ENCODE measurements at regions not wholly inside any gene's neighbourhood (a gene's known extent, or its start where the extent isn't known, plus 50 kb on each side); places are given as distances from the start of the nearest gene placed in this dataset.

GRCh38 chr4:96879527-96879926 is 1039.6 kb downstream of the PDHA2 start:
- TF ChIP-seq CTCF (IDR thresholded peaks at IDR 0.05; ENCODE audit: insufficient read depth, low read depth, low read length), result no peak
- TF ChIP-seq EZH2 (IDR thresholded peaks at IDR 0.05; ENCODE audit: insufficient read depth, low read length), result no peak
